COLO668 (cell line): ENCODE measurements at regions not wholly inside any gene's neighbourhood (a gene's known extent, or its start where the extent isn't known, plus 50 kb on each side); places are given as distances from the start of the nearest gene placed in this dataset.

ENCODE experiments used
- DNase-seq: peaks from one replicate; lab custom pipeline; 2025; ENCODE audit not compliant: unreplicated experiment; lab: John Stamatoyannopoulos, UW

- DNase-seq: no peak
Observed at GRCh38 chr21:40901691-40902090, 54.7 kb upstream of the DSCAM start.

DNA sequence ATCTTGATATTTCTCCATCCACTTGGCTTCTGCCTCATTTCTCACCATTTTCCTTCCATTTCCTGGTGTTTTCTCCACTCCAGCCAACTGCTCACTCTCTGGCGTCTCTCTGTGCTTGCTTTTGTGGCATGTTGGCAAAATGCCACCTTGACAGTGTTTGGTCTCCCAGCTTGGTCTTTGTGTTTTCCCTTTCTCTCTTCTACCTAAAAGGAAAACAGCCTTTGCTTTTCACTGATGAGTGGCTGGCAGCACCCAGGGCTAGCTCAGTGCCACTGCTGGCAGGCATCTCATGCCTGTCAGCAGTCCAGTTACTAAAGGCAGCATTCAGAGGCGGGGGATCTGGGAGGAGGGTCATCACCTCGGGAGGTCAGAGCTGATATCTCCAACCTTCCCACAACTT lies 55.3 kb upstream of the DSCAM start:
- peak; percentile 46 for DNase-seq

GRCh38 chr21:40902993-40903392 lies 56.0 kb upstream of the DSCAM start:
- DNase-seq: no peak

DNA sequence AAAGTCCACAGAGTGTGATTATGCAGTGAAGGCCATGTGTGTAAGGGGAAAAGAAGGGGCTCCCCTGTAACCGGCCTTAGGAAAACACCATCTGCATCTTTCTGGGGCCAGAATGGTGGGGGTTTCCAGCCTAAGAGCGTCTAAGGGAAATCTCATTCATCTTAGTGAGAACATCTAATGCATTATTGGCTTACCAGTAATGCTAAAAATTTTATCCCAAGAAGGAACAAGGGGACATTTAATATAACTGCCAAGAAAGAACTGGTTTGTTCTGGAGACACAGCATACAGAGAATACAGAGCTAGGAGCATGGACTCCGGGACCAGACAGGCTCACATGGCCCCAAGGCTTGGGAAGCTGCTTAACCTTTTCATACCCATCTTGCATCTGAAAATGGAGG lies 58.3 kb upstream of the DSCAM start:
- no peak for DNase-seq

DNA sequence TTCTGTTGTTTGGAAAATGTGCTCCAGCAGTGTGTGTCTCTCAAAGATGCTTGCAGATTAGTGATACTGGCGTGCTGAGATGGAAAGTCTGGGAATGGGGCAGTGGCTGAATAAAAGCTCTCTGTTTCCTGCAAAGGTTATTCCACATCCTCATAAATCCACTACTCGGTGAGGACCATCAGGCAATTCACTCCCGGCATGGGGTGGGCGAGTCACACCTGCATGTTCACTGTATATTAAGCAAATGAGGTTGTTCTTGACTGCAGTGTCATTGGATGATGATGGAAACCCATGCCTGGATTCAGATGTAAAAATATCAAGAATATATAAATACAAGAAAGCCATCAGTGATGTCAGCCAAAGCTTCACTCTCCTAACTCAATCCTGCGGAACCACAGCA lies 65.4 kb upstream of the DSCAM start:
- DNase-seq: no peak

DNA sequence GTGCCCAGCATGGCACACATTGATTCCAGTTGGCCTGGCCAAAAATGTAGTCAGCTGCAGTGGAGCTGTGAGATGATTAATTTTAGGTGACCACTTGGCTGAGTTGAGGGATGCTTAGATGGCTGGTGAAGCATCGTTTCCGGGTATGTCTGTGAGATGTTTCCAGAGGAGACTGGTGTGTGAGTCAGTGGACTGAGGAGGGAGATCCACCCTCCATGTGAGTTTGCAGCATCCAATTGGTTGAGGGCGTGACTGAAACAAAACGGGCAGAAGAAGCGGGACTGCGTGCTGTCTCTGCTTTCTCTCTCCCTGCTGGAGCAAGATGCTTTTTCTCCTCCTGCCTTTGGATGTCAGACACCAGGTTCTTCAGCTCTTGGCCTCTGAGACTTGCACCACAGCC lies 68.2 kb upstream of the DSCAM start:
- no peak for DNase-seq

DNA sequence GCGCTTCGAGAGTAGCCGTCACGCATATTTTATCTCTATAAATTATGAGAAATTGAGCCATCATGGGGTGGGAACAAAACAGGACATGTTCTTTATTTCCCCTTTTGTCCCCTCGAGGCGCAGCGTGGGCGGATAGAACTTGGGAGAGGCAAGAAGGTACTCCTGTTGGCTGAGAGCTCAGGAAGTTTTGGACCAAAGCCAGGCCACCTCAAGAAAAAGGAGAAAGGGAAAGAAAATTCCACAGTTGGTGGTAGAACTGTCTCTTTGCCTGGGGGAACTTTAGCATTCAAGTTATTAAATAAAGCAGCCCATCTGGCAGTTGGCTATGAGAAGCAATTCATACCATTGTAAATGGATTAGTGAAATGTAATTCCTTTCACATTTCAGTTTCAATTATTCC lies 76.4 kb upstream of the DSCAM start:
- DNase-seq: no peak

DNA sequence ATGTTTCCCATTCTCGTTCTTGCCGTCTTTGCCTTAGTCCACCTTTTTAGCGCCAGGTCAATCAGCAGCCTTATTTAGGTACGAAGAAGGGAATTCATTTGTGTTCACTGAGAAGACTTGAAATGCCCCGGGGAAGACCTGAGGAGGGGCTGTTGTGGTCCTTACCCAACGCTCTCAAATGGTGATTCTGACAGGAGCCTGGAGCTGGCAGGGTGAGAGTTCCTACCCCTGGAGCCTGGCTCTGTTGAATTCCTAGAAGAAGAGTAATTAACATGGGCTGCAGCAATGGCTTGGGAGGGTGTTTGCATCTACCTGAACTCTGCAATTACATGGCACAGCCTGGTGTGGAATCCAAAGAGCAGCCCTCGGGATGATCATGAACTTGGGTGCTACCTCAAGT lies 76.9 kb upstream of the DSCAM start:
- no peak for DNase-seq

- no peak for DNase-seq
Observed at GRCh38 chr21:40924641-40925040, 77.7 kb upstream of the DSCAM start.

GRCh38 chr21:40926238-40926637 lies 79.3 kb upstream of the DSCAM start:
- no peak for DNase-seq

- no peak for DNase-seq
Observed at GRCh38 chr21:40929833-40930232, 82.9 kb upstream of the DSCAM start.

- DNase-seq: no peak
Observed at GRCh38 chr21:40931197-40931596, 84.2 kb upstream of the DSCAM start.

GRCh38 chr21:40936178-40936577 lies 89.2 kb upstream of the DSCAM start:
- DNase-seq: no peak

DNA sequence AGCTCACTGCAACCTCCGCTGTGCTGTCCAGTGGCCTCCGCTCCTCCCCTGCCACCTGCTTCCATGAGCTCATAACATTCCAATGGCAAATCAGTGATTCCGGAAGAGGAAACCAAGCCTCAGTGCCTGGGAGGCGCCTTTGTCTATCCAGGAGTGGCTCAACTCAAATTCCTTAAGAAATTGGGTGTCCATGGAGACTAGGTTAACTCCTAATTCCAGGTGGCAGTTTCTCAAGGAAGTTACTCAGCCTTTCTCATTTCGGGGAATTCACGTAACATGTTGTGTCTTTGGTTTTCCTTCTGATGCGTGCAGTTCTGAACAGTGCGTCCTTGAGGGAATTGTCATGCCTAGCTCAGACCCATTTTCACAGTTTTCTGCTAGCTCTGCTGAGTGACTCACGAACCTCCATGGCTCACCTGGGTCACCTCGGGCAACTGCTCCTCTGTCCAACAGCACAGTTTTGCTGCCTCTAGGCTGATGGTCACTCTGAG lies 89.9 kb upstream of the DSCAM start:
- DNase-seq: no peak

GRCh38 chr21:40938078-40938477 lies 91.1 kb upstream of the DSCAM start:
- DNase-seq: no peak

GRCh38 chr21:40938611-40939010 lies 91.7 kb upstream of the DSCAM start:
- no peak for DNase-seq

DNA sequence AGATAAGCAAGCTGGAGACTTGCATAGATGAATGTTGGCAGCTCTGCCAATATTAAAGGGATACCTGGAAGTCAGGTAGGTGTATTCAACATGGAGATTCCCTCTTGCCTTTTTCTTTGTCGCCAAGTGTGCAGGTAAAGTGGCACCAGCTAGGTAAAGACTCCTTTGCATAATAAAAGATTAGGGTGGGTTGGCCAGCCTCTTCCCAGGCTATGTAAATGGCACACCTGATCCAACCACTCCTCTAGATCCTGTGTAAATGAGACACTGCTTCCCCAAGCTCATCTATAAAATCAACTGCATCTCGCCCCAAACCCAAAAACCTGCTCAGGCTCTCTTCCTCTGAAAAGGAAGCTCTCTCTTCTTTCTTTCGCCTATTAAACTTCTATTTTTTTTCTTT lies 100.8 kb upstream of the DSCAM start:
- DNase-seq: no peak

DNA sequence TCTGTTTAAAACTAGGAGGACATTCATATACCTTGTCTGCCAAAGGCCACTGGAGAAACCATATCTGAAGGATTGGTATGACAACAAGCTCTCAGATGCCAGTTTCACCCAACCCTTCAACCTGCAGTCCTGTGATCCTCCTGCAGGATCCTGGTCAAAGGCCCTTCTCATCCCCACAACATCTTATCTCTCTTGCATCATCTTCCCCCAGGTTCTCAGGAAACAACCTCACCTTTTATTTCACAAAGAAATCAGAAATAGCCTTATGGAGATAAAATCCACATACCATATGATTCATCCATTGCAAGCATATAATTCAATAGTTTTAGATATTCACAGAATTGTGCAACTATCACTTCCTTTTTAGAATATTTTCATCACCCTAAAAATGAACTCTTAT lies 104.0 kb upstream of the DSCAM start:
- no peak for DNase-seq

DNA sequence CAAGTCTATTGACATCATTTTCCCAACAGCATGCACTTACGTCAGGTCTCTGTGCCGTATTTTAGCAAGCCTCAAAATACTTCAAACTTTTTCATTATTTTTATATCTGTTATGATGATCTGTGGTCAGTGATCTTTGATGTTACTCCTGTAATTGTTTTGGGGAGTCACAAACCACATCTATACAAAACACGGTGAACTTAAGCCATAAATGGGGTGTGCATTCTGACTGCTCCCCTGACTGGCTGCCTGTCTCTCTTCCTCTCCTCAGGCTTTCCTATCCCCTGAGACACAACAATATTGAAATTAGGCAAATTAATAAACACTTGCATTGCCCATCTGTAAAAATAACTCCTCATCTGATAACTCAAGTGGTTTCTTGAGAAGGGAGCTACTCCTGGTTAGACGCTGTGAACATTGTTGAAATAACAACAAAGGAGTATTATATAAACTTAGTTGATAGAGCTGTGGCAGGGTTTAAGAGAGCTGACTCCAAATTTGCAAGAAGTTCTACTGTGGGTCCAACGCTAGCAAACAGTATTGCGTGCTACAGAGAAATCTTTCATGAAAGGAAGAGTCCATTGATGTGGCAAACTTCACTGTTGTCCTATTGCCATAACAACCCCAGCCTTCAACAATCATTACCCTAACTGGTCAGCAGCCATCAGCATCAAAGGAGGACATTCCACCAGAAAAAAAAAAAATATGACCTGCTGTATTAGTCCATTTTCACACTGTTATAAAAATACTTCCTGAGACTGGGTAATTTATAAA lies 105.8 kb upstream of the DSCAM start:
- no peak for DNase-seq

- DNase-seq: no peak
Observed at GRCh38 chr21:40964691-40965090, 117.7 kb upstream of the DSCAM start.

GRCh38 chr21:40967771-40968170 lies 120.8 kb upstream of the DSCAM start:
- no peak for DNase-seq

DNA sequence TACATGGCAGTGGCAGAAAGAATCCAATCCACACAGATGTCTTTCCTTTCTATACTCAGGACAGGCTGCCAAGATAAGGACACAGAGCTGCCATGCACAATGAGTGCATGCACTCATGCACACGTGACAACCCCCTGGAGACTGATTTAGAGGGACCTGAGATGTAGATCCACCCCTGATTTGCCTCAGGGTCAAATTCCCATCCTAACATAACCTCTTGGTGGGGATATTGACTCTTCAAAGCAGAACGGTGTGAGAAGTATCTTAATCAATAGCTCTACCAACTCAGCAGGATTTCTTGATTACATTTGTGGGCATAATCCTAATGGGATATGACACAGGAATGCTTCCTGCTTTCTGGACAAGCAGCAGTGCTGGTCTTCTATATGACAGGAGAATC lies 125.2 kb upstream of the DSCAM start:
- DNase-seq: no peak
